ENCODE measurements at regions not wholly inside any gene's neighbourhood (a gene's known extent, or its start where the extent isn't known, plus 50 kb on each side); places are given as distances from the start of the nearest gene placed in this dataset.
"Not testable (repeated sequence)": the region's sequence is repeated elsewhere in the genome, so short reads cannot be mapped to it uniquely, and the experiment has no call there.

DNA sequence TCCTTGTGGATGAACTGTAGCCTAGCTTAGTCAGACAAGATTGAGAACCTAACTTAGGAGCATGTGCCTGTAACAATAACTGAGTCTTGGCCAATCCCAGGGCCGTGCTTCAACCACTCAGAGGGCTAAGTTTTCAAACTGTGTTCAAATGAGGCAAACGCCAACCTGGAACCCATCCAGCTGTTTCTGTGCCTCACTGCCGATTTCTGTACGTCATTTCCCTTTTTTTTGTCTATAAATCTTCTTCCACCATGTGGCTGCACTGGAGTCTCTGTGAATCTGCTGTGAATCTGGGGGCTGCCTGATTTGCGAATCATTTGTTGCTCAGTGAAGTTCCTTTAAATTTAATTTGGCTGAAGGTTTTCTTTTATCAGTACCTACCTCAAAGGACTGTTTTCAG, 115.0 kb upstream of the CHD6 start:
- TF ChIP-seq CTCF (conservative IDR thresholded peaks at IDR 0.05): no peak
- no peak overlapping the region for H3K27ac ChIP-seq

DNA sequence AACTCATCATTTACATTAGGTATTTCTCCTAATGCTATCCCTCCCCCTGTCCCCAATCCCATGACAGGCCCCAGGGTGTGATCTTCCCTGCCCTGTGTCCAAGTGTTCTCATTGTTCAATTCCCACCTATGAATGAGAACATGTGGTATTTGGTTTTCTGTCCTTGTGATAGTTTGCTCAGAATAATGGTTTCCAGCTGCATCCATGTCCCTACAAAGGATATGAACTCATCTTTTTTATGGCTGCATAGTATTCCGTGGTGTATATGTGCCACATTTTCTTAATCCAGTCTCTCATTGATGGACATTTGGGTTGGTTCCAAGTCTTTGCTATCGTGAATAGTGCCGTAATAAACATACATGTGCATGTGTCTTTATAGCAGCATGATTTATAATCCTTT, 113.0 kb upstream of the CHD6 start:
- H3K27ac ChIP-seq: not testable (repeated sequence)

GRCh38 chr20:41727681-41728080, 109.5 kb upstream of the CHD6 start:
- H3K27ac ChIP-seq: not testable (repeated sequence)

DNA sequence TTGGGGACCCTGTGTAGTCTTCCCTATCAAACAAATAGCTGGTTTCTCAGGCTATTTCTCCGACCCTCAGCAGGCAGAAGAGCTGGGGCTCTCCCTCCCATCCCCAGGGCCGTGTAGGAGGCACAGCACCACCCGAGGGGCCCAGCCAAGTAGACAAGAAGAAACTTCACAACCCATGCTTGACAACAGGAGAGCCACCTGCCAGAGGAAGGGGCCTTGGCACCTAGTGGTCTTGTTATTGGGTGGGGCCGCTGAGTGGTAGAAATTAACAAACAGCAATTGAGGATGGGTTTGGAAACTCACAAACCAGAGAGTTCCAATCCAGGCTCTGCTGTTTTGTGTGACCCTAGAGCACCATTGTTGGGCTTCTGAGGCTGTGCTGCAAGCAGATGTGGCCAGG, 108.5 kb upstream of the CHD6 start:
- TF ChIP-seq CTCF (conservative IDR thresholded peaks at IDR 0.05): no peak
- no peak overlapping the region for H3K27ac ChIP-seq

DNA sequence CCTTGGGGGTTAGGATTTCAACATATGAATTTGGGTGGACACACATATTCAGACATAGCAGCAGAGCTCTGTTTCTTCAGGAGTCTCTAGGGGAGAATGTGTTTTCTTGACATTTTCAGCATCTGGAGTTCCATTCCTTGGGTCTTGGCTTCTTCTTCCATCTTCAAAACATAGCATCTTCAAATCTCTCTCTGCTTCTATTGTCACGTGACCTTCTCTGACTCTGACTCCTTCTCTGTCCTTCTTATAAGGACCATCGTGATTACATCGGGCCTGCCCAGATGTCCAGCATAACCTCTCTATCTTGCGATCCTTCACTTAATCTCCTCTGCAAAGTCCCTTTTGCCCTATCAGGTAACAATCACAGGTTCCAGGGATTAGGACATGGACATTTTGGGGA, 101.0 kb upstream of the CHD6 start:
- H3K27ac ChIP-seq: no peak overlapping the region
- TF ChIP-seq CTCF (conservative IDR thresholded peaks at IDR 0.05): no peak

DNA sequence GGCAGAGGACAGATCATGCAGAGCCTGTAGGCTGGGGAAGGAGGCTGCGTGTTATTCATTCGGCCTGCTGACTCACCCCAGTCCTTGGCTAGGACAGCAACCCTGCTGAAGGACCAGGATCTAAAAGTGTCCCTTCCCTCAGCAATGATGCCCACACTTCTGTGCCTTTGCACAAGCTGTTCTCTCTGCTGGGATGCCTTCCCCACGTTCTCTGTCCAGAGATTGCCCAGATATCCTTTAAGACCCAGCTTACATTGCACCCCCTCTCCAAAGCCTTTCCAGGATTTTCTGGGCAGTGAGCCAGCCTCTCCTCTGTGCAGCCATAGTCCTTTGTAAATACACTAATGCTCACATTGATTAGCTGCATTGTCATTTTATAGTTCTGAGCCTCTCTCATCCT, 99.3 kb upstream of the CHD6 start:
- no peak for TF ChIP-seq CTCF (conservative IDR thresholded peaks at IDR 0.05)
- peak overlapping the region; percentile 29 for H3K27ac ChIP-seq

DNA sequence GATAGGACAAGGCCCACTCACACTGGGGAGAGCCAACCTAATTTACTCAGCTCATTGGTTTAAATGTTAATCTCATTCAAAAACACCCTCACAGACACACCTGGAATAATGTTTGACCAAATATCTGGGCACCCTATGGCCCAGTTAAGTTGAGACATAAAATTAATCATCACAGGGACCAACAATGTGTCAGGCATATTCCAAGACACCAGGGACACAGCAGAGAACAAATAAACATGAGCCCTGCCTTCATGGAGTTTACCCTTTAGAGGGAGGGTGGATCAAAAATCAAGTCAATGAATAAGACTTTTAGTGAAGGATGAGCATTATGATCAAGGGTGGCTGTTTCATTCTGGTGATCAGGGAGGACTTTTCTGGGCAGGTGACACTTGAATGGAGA, 98.7 kb upstream of the CHD6 start:
- no peak for TF ChIP-seq CTCF (conservative IDR thresholded peaks at IDR 0.05)
- H3K27ac ChIP-seq: peak overlapping the region; percentile 29; the same call in 1 of the 2 replicates

DNA sequence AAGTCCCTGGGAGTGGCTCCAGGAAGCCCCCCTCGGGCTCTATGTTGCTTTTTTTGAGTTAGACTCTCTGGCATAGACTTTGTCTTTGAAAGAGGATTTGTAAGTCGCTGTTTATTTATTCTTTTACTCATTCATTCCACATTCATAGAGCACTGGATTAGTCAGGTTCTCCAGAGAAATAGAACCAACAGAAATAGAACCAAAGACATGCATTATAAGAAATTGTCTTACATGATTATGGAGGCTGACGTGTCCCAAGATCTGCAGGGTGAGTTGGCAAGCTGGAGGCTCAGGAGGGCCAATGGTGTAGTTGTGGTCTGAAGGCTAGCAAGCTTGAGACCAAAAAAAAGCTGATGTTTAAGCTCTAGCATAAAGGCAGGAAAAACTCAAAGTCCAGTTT, 98.3 kb upstream of the CHD6 start:
- H3K27ac ChIP-seq: no peak overlapping the region
- no peak for TF ChIP-seq CTCF (conservative IDR thresholded peaks at IDR 0.05)

- H3K27ac ChIP-seq: no peak overlapping the region
- no peak for TF ChIP-seq CTCF (conservative IDR thresholded peaks at IDR 0.05)
Observed at GRCh38 chr20:41715526-41715925, 97.3 kb upstream of the CHD6 start.
